ENCODE measurements at regions not wholly inside any gene's neighbourhood (a gene's known extent, or its start where the extent isn't known, plus 50 kb on each side); places are given as distances from the start of the nearest gene placed in this dataset.
A peak's percentile ranks its signal among the peaks of the same experiment; 100 is the strongest.

GRCh38 chr14:27067961-27068360 lies 470.1 kb upstream of the NOVA1 start:
- no peaks in the 10 kb centered on the region for H3K4me1 ChIP-seq
- no peak overlapping the region for H3K27ac ChIP-seq
- TF ChIP-seq Cebpa-rat (IDR thresholded peaks at IDR 0.05) = no peak
- H4K20me1 ChIP-seq = no peaks in the 10 kb centered on the region
- no peaks in the 10 kb centered on the region for H3K27me3 ChIP-seq
- no peaks in the 10 kb centered on the region for H3K36me3 ChIP-seq
- no peak overlapping the region for H3K9ac ChIP-seq
- no peaks in the 10 kb centered on the region for H3K9me3 ChIP-seq (replicated peaks in 1 of 11)
- no peak overlapping the region for H3K4me3 ChIP-seq
- no peak overlapping the region for H3K4me2 ChIP-seq

GRCh38 chr14:27072589-27072988 lies 474.8 kb upstream of the NOVA1 start:
- no peak overlapping the region for H3K9ac ChIP-seq
- no peaks in the 10 kb centered on the region for H4K20me1 ChIP-seq
- no peaks in the 10 kb centered on the region for H3K27me3 ChIP-seq
- no peak overlapping the region for H3K4me2 ChIP-seq
- H3K4me3 ChIP-seq = no peak overlapping the region
- H3K36me3 ChIP-seq = no peaks in the 10 kb centered on the region
- peaks cover 0 to 8% (median 0%) of the 10 kb centered on the region in 10 experiments; a peak in 3 of 20 replicates for H3K4me1 ChIP-seq
- no peak overlapping the region for H3K27ac ChIP-seq
- TF ChIP-seq Cebpa-rat (IDR thresholded peaks at IDR 0.05) = no peak
- no peaks in the 10 kb centered on the region for H3K9me3 ChIP-seq (replicated peaks in 1 of 11)

GRCh38 chr14:27075503-27075902 lies 477.7 kb upstream of the NOVA1 start:
- H3K4me2 ChIP-seq = no peak overlapping the region
- TF ChIP-seq Cebpa-rat (IDR thresholded peaks at IDR 0.05) = no peak
- no peaks in the 10 kb centered on the region for H3K27me3 ChIP-seq

GRCh38 chr14:27077214-27077613 lies 479.4 kb upstream of the NOVA1 start:
- TF ChIP-seq Cebpa-rat (IDR thresholded peaks at IDR 0.05) = no peak
- peaks cover 0 to 12% (median 0%) of the 10 kb centered on the region in 10 experiments; a peak in 3 of 20 replicates for H3K4me1 ChIP-seq

More at GRCh38 chr14:27075503-27075902, 477.7 kb upstream of the NOVA1 start:
- Histone ChIP-seq H3K9ac (no peak overlapping the region), H3K9me3 (replicated peaks in 1 of 11) (no peaks in the 10 kb centered on the region), H3K4me1 (peaks cover 0 to 12% (median 0%) of the 10 kb centered on the region in 10 experiments; a peak in 3 of 20 replicates), H3K36me3 (no peaks in the 10 kb centered on the region), H3K4me3 (no peak overlapping the region), H3K27ac (no peak overlapping the region), H4K20me1 (no peaks in the 10 kb centered on the region)

GRCh38 chr14:27077710-27078109 lies 479.9 kb upstream of the NOVA1 start:
- Histone ChIP-seq H3K9ac (no peak overlapping the region), H3K4me3 (no peak overlapping the region), H3K36me3 (no peaks in the 10 kb centered on the region), H4K20me1 (no peaks in the 10 kb centered on the region), H3K4me1 (peaks cover 0 to 12% (median 0%) of the 10 kb centered on the region in 10 experiments; a peak in 3 of 20 replicates), H3K4me2 (peak overlapping the region in 1 of 11 experiments; percentile 39; a peak in 1 of 22 replicates), H3K27me3 (no peaks in the 10 kb centered on the region), H3K27ac (no peak overlapping the region; a peak in 1 of 22 replicates), H3K9me3 (replicated peaks in 1 of 11) (no peaks in the 10 kb centered on the region)
- no peak for TF ChIP-seq Cebpa-rat (IDR thresholded peaks at IDR 0.05)

More at GRCh38 chr14:27077214-27077613, 479.4 kb upstream of the NOVA1 start:
- Histone ChIP-seq H3K27me3 (no peaks in the 10 kb centered on the region), H3K9me3 (replicated peaks in 1 of 11) (no peaks in the 10 kb centered on the region), H3K9ac (no peak overlapping the region), H3K4me2 (peak overlapping the region in 1 of 11 experiments; percentile 39; a peak in 1 of 22 replicates), H3K36me3 (no peaks in the 10 kb centered on the region), H4K20me1 (no peaks in the 10 kb centered on the region), H3K4me3 (no peak overlapping the region), H3K27ac (no peak overlapping the region; a peak in 1 of 22 replicates)

GRCh38 chr14:27078191-27078590 lies 480.4 kb upstream of the NOVA1 start:
- H3K4me3 ChIP-seq = no peak overlapping the region
- H4K20me1 ChIP-seq = no peaks in the 10 kb centered on the region
- H3K27ac ChIP-seq = no peak overlapping the region
- peaks cover 0 to 12% (median 0%) of the 10 kb centered on the region in 10 experiments; a peak in 3 of 20 replicates for H3K4me1 ChIP-seq
- H3K4me2 ChIP-seq = no peak overlapping the region
- H3K9me3 ChIP-seq (replicated peaks in 1 of 11) = no peaks in the 10 kb centered on the region
- no peak for TF ChIP-seq Cebpa-rat (IDR thresholded peaks at IDR 0.05)
- no peaks in the 10 kb centered on the region for H3K27me3 ChIP-seq
- H3K36me3 ChIP-seq = no peaks in the 10 kb centered on the region
- H3K9ac ChIP-seq = no peak overlapping the region

GRCh38 chr14:27079716-27080115 lies 481.9 kb upstream of the NOVA1 start:
- Histone ChIP-seq H3K4me1 (peaks cover 0 to 12% (median 0%) of the 10 kb centered on the region in 10 experiments; a peak in 3 of 20 replicates), H3K9ac (no peak overlapping the region), H3K36me3 (no peaks in the 10 kb centered on the region), H3K4me2 (no peak overlapping the region), H3K27me3 (no peaks in the 10 kb centered on the region), H3K4me3 (no peak overlapping the region), H3K27ac (no peak overlapping the region), H3K9me3 (replicated peaks in 1 of 11) (no peaks in the 10 kb centered on the region), H4K20me1 (no peaks in the 10 kb centered on the region)
- no peak for TF ChIP-seq Cebpa-rat (IDR thresholded peaks at IDR 0.05)

- Histone ChIP-seq H4K20me1 (no peaks in the 10 kb centered on the region), H3K36me3 (no peaks in the 10 kb centered on the region), H3K27me3 (no peaks in the 10 kb centered on the region), H3K4me3 (no peak overlapping the region), H3K4me1 (peaks cover 0 to 21% (median 10%) of the 10 kb centered on the region in 10 experiments; a peak in 16 of 20 replicates), H3K4me2 (no peak overlapping the region), H3K27ac (no peak overlapping the region), H3K9ac (no peak overlapping the region), H3K9me3 (replicated peaks in 1 of 11) (peaks cover 0 to 4% (median 0%) of the 10 kb centered on the region in 11 experiments; a peak in 1 of 22 replicates)
- no peak for TF ChIP-seq Cebpa-rat (IDR thresholded peaks at IDR 0.05)
Measured at GRCh38 chr14:27085500-27085899, 487.7 kb upstream of the NOVA1 start.

- H3K27me3 ChIP-seq = no peaks in the 10 kb centered on the region
- no peak overlapping the region for H3K4me3 ChIP-seq
- no peak overlapping the region for H3K27ac ChIP-seq
- no peak for TF ChIP-seq Cebpa-rat (IDR thresholded peaks at IDR 0.05)
- H3K4me2 ChIP-seq = peak overlapping the region in 8 of 11 experiments; percentile 1 to 65 (median 30); a peak in 13 of 22 replicates
- peaks cover 0 to 34% (median 17%) of the 10 kb centered on the region in 10 experiments; a peak in 16 of 20 replicates for H3K4me1 ChIP-seq
- H3K9me3 ChIP-seq (replicated peaks in 1 of 11) = peaks cover 0 to 4% (median 0%) of the 10 kb centered on the region in 11 experiments; a peak in 1 of 22 replicates
- H4K20me1 ChIP-seq = no peaks in the 10 kb centered on the region
- H3K36me3 ChIP-seq = no peaks in the 10 kb centered on the region
- no peak overlapping the region for H3K9ac ChIP-seq
Measured at GRCh38 chr14:27090716-27091115, 492.9 kb upstream of the NOVA1 start.

- no peak for TF ChIP-seq Cebpa-rat (IDR thresholded peaks at IDR 0.05)
- Histone ChIP-seq H3K27ac (no peak overlapping the region), H3K9ac (no peak overlapping the region)
Measured at GRCh38 chr14:27091973-27092372, 494.1 kb upstream of the NOVA1 start.

More at GRCh38 chr14:27091973-27092372, 494.1 kb upstream of the NOVA1 start:
- H3K4me1 ChIP-seq = peaks cover 0 to 34% (median 17%) of the 10 kb centered on the region in 10 experiments; a peak in 16 of 20 replicates
- peaks cover 0 to 4% (median 0%) of the 10 kb centered on the region in 11 experiments; a peak in 1 of 22 replicates for H3K9me3 ChIP-seq (replicated peaks in 1 of 11)
- H3K4me3 ChIP-seq = no peak overlapping the region
- no peaks in the 10 kb centered on the region for H3K27me3 ChIP-seq
- H3K36me3 ChIP-seq = no peaks in the 10 kb centered on the region
- H4K20me1 ChIP-seq = no peaks in the 10 kb centered on the region
- no peak overlapping the region for H3K4me2 ChIP-seq
